ENCODE measurements at regions not wholly inside any gene's neighbourhood (a gene's known extent, or its start where the extent isn't known, plus 50 kb on each side); places are given as distances from the start of the nearest gene placed in this dataset.

DNA sequence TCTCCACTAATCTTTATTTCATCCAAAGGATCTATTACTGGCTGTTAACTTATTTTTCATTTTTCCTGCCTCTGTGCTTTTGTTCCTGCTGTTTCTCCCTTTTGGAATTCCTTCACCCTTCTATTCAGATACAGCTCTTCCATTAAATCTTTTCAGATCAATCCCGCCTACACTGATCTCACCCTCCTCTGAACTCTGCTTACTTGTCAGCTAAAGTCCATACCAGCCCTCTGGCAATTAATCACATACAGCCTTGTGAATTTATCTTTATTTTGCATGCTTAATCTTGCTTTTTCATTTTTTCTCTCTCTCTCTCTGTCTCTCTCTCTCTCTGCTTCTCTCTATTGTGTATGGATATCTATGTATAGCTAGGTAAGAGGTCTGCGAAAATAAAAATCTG is 100.8 kb upstream of the UMPS start:
- no peak overlapping the region for H3K4me3 ChIP-seq
- H3K27ac ChIP-seq = no peak overlapping the region
- no peak for DNase-seq (ENCODE audit: low spot score)
- no peaks in the 10 kb centered on the region for H3K27me3 ChIP-seq
- peaks cover 0 to 10% of the 10 kb centered on the region in 2 donors for H3K4me1 ChIP-seq
- H3K36me3 ChIP-seq = peaks cover 6% of the 10 kb centered on the region
- no peaks in the 10 kb centered on the region for H3K9me3 ChIP-seq
- TF ChIP-seq, protein P1, sequence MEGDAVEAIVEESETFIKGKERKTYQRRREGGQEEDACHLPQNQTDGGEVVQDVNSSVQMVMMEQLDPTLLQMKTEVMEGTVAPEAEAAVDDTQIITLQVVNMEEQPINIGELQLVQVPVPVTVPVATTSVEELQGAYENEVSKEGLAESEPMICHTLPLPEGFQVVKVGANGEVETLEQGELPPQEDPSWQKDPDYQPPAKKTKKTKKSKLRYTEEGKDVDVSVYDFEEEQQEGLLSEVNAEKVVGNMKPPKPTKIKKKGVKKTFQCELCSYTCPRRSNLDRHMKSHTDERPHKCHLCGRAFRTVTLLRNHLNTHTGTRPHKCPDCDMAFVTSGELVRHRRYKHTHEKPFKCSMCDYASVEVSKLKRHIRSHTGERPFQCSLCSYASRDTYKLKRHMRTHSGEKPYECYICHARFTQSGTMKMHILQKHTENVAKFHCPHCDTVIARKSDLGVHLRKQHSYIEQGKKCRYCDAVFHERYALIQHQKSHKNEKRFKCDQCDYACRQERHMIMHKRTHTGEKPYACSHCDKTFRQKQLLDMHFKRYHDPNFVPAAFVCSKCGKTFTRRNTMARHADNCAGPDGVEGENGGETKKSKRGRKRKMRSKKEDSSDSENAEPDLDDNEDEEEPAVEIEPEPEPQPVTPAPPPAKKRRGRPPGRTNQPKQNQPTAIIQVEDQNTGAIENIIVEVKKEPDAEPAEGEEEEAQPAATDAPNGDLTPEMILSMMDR (IDR thresholded peaks at IDR 0.05) = no peak

DNA sequence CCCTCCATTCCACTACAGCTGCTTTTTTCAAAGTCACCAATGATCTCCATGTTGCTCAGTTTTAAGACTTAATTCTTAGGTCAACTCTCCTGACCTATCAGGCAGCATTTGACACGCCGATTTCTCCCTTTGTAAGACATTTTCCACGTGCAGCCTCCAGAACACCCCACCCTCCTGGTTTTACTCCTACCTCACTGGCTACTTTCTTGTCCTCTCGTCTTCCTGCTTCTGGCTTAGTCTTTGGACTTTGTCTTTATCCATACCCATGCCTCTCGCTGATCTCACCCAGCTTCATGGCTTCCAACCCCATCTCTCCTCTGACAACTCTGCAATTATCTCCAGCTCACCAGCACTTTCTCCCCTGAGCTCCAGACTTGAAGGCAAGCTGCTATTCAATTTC is 99.3 kb upstream of the UMPS start:
- H3K9me3 ChIP-seq = no peaks in the 10 kb centered on the region
- no peaks in the 10 kb centered on the region for H3K27me3 ChIP-seq
- no peak for DNase-seq (ENCODE audit: low spot score)
- TF ChIP-seq, protein P1 (IDR thresholded peaks at IDR 0.05) = no peak
- no peak overlapping the region for H3K4me3 ChIP-seq
- peaks cover 6% of the 10 kb centered on the region for H3K36me3 ChIP-seq
- H3K4me1 ChIP-seq = peaks cover 0 to 10% of the 10 kb centered on the region in 2 donors
- H3K27ac ChIP-seq = no peak overlapping the region

DNA sequence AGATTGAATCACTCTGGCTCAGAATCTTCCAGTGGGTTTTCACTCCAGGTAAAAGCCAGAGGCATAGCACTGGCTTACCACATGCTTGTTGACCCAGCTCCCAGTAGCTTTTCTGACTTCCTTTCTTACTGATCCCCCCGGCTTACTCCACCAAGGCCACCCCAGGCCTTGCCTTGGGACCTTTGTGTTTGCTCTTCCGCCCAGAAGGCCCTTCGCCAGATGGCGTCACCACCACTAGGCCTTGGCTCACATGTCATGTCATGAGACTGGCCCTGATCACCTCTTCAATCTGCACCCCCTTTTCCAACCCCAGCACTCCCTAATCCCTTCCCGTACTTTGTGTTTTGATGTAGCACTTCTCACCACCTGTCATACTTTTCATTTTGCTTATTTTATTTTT is 98.5 kb upstream of the UMPS start:
- no peaks in the 10 kb centered on the region for H3K9me3 ChIP-seq
- H3K36me3 ChIP-seq = peaks cover 6% of the 10 kb centered on the region
- no peak overlapping the region for H3K27ac ChIP-seq
- no peaks in the 10 kb centered on the region for H3K27me3 ChIP-seq
- DNase-seq (ENCODE audit: low spot score) = no peak
- TF ChIP-seq, protein P1 (IDR thresholded peaks at IDR 0.05) = no peak
- H3K4me1 ChIP-seq = peaks cover 0 to 10% of the 10 kb centered on the region in 2 donors
- no peak overlapping the region for H3K4me3 ChIP-seq

DNA sequence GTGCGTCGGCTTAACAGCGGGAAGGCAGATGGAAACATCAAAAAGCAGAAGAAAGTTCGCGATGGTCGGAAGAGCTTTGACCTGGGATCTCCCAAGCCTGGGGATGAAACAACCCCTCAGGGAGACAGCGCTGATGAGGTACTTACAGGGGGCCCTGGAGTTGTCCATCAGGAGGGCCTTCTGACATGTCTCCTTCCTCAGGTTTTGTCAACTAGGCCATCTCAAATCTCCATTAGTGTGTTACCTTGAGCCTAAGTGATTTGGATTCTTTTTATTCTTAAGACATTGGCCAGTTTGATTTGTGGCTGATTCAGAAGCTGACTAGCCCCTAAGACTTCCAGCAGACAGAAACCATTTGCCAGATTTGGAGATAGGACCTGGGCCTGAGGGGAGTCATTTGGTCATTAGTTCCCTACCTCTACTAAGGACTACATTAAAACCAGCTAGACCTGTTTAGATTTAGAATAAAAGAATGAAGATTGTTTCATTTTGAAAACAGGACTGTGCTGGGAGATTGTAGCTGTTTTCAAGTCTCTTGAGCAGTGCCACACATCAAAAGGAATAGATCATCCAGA is 97.6 kb upstream of the UMPS start:
- no peak overlapping the region for H3K27ac ChIP-seq
- no peak overlapping the region for H3K4me3 ChIP-seq
- H3K27me3 ChIP-seq = no peaks in the 10 kb centered on the region
- H3K36me3 ChIP-seq = peaks cover 6% of the 10 kb centered on the region
- DNase-seq (ENCODE audit: low spot score) = no peak
- H3K9me3 ChIP-seq = no peaks in the 10 kb centered on the region
- H3K4me1 ChIP-seq = peaks cover 0 to 3% of the 10 kb centered on the region in 2 donors
- TF ChIP-seq, protein P1 (IDR thresholded peaks at IDR 0.05) = no peak

DNA sequence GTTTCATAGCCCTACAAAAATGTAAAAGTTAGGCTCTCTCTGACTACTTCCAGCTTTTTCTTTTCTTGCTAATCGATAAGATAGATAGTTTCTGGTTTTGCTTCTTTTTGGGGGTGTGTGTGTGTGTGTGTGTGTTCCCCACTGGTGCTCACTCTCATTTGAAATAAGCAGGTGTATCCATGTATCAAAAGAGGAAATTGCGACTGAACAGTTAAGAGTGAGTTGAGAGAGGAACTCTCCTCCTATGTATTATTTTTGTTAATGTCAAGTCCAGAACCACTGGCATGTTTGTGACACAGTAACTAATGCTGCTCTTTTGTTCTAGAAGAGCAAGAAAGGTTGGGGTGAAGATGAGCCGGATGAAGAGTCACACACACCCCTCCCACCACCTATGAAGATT is 96.7 kb upstream of the UMPS start:
- no peaks in the 10 kb centered on the region for H3K27me3 ChIP-seq
- no peak overlapping the region for H3K27ac ChIP-seq
- H3K36me3 ChIP-seq = peaks cover 6% of the 10 kb centered on the region
- H3K4me1 ChIP-seq = no peaks in the 10 kb centered on the region
- DNase-seq (ENCODE audit: low spot score) = no peak
- H3K4me3 ChIP-seq = no peak overlapping the region
- no peaks in the 10 kb centered on the region for H3K9me3 ChIP-seq
- TF ChIP-seq, protein P1 (IDR thresholded peaks at IDR 0.05) = no peak

All from right atrium auricular region (tissue), 2 donors.